Stimulated activated CD8-positive, alpha-beta memory T cell treated with anti-CD3 and anti-CD28 coated beads, Interleukin-2, amount 100 ng/mL, for 48 hours (primary cell): ENCODE measurements at regions not wholly inside any gene's neighbourhood (a gene's known extent, or its start where the extent isn't known, plus 50 kb on each side); places are given as distances from the start of the nearest gene placed in this dataset.

Experiments
- DNase-seq, 2 donors: peaks; one replicate each; pipeline ENCODE4 v3.0.0-alpha.2; 2020; ENCODE audit warnings: low read depth in 2 of 2

DNA sequence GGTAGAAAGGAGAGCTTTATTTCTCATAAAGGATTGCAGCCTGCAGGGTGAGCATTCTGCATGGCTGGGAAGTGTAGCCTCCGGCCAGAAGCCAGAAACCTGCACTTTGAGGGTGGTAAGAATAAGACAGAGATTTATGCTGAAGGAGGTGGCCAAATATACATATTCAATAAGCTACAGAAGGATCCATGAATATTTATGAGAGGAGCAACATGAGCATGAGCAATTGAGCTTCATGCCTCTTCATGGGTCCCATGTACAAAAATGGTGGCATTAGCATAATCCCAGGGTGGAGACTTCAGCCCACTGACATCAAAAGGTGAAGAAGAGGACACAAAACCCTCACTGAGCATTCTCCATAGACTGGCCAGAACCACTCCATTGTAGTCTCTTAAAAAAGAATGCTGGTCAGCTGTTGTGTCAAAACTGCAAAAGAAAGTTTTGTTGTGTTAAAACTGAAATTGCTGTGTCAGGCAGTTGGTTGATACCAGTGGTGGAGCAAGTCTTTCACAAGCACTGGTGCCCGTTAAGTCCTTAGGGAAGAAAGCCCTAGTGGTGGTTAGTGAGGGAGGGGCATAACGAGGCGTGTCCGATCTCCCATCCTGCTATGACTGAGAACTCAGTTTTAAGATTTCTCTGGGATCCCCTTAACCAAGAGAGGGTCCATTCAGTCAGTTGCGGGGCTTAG is 160.8 kb upstream of the MAP1B start:
- DNase-seq = no peak

DNA sequence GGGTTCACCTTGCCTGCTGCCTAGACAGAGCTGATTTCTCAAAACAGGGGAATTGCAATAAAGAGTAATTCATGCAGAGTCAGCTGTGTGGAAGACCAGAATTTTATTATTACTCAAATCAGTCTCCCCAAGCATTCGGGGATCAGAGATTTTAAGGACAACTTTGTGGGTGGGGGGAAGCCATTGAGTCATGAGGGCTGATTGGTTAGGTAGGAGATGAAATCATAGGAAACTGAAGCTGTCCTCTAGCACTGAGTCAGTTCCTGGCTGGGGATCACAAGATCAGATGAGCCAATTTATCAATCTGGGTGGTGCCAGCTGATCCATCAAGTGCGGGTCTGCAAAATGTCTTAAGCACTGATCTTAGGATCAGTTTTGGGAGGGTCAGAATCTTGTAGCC is 159.1 kb upstream of the MAP1B start:
- DNase-seq = no peak

DNA sequence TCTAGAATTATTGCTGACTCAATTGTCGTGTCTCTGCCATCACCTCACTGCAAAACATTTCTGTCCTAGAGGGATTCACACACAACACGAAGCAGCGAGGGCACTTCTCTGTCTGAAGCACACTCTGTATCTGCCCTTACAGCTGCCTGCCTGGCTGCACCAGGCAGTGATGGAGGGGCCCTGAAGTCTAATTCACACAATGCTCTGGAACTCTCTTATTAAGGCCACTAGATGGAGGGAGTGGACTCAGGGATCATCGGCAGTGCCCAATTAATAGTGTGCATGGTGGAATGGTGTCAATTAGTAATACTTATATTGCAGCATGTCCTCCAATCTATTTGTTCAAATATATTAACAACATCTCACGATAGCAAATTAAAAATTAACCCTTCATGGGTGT is 157.5 kb upstream of the MAP1B start:
- no peak for DNase-seq

DNA sequence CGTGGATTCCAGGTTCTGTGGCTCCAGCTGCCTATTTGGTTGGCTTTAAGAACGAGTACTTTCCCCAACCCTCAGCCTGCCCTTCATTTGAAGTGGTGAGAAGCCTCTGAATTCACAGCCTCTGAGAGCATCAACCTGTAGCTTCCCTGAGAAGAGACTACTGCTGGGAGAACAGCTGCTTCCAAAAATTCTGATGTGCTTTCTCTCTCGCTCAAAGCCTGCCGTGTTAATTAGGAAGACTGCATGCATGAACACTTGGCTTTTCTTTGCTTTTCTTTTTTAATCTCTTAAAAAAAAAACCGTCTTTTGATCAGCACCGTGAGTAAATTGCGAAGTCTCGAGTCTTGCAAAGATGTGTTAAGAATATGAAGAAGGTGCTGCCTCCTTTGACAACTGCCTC is 153.4 kb upstream of the MAP1B start:
- DNase-seq = no peak

DNA sequence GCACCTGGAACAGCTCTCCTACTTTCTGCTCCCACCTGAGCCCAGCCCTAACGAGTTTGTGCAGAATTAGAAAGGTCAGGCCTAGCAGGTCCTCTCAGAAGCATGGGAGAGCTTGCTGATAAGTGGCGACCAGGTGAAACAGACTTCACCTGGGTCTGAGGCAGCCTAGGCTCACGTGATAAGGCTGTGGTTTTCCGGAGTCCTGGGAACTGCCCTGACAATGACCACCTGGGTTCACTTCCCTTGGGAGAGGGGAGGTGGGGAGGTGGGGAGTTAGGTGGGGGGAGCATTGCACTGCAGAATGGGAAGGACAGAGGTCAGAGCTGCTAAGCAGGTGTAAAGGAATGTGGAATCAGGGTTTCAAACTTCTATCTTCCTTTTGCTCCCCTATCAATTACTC is 152.9 kb upstream of the MAP1B start:
- no peak for DNase-seq

DNA sequence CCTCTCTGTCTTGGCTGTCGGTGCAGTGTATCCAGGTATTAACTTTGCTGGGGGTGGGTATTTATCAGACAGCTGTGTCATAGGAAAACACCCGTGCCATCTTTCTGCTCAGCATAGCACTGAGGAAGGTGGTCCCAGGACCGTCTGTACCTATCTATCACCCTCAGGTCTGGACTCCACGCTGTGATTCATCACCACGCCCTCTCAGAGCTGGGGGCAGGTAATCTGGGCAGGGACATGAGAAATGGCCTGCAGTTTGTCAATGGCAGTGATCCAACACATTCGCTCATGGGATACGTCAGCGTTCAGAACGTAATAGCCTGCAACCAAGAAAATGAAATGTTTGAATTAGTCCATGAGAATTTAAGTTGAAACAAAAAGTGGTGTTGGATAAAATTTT is 151.6 kb upstream of the MAP1B start:
- DNase-seq = no peak

DNA sequence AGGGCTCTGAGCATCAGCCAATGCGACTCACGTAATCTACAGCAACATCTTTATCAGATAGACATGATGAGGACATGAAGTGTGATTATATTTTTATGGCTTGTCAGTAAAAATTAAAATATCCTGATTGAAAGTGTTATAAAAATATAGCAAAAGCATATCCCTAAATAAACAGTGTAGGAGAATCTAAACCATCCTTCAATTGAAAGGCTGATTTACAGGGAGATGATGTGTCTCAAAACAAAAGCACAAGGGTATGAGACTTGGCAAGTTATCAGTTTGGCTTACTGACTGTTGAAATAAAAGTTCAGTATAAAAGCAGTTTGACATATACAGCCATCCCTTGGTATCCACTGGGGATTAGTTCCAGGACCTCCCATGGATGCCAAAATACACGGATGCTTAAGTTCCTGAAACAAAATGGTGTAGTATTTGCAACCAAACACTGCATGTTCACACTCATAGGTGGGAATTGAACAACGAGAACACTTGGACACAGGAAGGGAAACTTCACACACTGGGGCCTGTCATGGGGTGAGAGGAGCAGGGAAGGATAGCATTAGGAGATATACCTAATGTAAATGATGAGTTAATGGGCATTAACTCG is 149.9 kb upstream of the MAP1B start:
- no peak for DNase-seq

DNA sequence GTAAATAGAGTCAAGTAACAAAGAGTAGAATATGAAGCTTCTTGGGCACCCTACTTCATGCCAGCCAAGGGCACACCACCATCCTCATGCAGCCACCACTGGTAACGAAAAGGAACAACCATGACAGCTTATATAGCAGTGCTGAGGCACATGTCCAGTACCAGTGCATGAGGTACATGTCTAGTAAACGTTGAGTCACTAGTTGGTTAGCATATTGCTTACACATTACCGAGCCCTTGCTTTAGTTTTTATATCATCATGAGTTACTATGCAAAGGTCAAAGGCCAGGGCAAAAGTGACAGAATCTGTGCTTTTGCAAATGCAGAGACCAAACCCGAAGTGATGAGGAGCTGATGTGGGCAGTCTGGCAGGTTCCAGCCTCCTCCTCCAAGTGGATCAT is 147.1 kb upstream of the MAP1B start:
- DNase-seq = no peak

DNA sequence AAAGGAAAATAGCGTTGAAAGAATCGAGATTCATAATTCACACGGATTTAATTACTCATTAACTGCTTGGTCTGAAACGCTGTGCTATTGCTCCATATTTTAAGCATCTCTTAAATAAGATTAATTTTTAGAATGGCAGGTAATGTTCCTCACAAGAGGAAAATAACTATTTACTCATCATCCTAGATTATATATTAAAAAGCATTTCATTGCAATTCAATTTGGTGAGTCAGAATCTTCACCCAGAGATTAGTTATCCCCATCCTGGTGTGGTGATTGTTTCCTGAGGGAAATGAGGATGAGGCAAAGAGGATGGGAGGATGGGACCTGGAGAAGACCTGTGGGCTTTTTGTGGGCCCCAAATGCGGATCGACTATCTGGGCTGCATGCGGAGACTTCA is 145.5 kb upstream of the MAP1B start:
- no peak for DNase-seq

DNA sequence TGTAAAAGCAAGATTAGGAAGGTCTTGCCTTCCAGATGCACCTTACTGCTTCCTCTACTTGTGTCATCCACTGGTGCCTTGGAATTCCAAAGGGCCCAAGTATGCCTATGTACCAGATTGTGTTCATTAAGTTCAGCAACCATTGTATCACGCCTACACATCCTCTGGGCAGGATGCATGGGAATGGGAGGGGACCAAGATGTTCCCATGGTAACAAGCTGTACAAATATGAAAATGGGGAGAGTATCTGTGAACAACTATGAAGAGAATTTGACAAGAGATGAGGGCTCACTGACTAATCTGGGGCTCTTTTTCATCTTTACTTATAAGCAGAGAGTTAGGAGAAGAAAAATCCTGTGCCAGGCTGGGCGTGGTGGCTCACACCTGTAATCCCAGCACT is 137.8 kb upstream of the MAP1B start:
- no peak for DNase-seq

DNA sequence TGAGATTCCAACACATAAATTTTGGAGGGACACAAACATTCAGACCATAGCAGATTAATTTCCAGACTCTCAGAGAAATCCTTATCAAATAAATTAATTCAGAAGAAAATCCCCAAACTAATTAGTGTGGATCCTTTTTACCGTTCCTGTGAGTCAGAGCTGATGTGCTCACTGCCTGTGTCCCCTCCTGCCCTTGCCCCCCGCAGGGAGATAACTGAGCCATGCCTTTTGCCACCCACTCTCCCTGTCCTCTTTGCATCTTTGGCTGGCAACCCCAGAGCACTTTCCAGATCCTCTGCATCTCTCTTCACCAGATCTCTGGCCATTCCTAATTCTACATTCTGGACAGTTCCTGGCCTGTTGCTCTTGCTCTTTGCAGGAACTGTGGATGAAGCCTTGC is 135.4 kb upstream of the MAP1B start:
- DNase-seq = no peak

DNA sequence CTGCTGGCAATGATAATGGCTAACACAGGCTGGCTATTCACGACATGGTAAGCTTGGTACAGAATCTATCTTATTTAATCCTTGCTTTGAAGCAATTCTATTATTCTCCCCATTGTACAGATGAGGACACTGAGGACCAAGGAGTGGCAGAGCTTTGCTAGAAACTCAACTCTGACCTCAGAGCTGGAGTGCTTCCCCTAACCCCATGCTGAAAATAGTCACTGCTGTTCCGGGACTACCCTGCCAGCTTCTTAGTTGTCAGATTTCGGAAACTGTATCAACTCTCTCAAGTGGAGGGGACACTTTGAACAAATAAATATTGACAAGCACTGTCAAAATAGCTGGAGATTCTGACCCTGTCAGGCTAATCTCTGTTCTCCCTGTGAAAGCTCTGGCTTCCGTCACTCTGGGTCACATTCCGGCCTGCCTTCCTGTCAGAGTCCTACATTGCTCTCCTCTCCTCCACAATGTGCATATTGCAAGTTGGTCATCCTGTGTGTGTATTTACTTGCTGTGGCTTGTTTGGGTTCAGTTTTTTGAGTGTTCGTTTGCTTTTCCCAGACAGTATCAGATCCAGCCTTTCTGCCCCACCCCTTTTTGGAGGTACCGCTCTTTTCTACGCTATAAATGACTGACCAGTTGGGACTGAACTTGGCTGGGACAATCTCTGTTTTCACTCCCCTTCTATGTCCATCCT is 134.3 kb upstream of the MAP1B start:
- no peak for DNase-seq

DNA sequence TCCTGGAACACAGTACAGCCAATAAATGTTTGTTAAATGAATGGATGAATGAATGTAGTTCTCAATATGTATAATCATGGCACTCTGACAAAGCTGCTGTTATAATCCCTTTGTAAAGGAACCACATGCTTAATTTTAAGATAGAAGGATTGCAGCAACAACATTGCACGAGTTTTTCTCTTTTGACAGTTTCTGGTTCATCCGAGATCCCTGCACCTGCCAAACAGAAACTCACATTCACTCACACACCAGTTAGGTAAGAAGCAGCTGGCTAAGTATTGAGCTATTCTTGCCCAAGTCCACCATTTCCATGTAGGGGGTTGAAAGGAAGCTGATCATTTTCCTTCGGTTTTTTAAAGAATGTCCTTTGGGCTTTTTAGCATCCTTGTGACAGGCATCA is 133.7 kb upstream of the MAP1B start:
- DNase-seq = no peak

DNA sequence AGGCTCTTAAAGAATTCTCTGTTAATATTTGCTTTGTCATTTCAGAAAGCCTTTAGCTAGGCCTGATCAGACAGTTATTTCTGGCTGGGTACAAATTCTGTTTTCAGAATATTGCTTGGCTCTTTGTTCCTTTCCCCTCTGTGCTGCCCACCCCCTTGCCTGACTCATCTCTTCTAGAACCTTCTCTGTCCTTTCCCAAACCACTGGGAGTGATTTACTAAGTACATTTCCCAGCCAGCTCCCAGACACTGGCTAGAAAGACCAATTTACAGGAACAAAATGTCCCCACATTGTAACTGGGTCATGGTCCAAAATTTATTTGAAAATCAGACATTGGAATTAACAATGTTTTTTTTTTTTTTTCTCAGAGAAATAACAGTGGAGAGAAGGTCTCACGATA is 133.1 kb upstream of the MAP1B start:
- no peak for DNase-seq

DNA sequence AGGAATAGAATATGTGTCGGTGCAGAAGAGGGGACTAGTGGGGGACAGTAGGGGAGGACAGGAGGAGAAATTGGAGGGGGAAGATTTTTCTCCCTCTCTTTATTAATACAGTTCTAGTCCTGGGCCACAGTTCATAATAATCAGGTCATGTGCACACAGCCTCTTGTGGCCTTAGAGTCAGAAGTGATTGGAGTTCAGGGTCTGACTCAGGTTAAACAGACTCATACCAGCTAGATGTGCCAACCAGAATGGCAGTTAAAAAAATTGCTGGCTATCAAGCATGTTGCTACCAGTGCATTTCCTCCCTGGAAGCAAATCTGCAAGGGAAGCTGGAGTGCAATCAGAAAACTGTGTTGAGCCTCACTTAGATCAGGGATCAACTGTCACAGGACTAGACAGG is 132.7 kb upstream of the MAP1B start:
- DNase-seq = no peak

DNA sequence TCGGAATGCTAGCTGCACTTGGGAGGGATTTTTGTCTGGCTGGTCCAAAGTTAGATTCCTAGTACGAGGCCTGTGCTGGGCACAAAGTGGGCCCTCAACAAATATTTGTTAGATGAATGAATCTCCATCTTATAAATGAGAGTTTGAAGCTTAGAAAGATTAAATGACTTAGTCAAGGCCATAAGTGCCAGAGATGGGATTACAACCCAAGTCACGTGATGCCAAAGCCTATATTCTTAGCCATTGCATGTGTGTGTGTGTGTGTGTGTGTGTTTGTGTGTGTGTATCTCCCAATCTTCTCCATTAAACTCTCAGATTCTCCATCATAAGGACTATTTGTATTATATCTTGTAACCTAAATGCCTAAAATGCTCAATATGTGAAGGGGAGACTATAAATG is 130.8 kb upstream of the MAP1B start:
- DNase-seq = no peak

DNA sequence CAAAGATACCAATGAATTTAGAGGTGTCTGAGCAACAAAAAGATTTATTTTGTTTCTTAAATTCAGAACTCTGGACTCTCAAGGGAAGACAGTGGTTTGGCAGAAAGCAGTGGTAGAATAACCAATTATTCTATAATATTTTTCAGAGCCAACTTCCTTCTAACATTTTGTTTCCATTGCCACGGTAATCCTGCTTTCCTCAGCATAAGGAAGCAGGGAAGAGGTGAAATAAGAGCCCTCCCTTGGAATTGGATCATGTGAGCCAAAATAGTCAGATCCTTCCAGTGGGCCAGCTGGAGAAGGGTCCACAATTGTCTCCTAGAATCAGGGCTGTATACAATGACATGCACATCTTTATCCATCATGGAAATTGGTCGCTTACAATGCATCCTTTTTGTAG is 130.0 kb upstream of the MAP1B start:
- no peak for DNase-seq

DNA sequence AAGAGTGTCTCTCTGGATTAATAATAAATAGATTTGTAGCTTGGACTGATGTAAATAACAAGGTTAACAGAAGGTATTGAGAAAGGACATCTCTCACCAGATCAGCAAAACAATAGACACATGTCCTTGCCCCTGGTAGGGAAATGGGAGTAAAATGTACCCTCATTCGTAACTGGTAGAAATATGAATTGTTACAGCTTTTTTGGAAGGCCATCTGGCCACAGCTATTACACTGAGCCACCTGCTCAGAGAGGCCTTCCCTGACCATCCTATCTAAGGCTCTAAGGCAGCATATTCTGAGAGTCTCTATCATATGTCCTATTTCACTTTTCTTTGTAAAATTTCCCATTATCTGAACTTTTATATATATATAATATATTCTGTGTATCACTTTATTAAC is 129.1 kb upstream of the MAP1B start:
- DNase-seq = no peak

DNA sequence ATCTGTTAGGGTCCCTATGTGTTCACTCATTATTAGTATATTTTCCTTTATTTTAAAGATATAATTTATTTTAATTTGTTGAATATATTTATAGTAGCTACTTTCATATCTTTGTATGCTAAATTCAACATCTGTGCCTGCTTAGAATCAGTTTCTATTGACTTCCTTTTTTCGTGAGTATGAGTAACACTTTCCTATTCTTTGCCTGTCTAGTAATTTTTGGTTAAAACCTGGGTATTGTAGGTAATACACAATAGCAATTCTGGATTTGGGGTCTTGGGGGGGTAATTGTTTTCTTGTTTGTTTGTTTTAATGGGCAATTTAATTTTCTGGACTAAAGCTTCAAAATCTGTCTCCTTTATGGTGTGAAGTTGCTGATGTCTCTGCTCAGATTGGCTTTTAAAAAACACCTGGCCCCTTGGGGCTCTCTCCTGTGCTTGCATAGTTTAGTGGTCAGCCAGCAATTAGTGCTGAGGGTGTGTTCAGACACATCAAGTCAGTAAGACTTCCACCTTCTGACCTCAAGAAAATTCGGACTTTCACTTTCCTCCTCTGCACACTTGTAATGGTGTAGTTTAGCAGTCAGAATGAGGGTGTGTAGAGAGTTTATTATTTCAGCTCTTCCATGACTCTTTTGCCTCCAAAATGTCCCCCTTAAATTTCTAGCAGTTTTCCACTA is 124.4 kb upstream of the MAP1B start:
- no peak for DNase-seq

DNA sequence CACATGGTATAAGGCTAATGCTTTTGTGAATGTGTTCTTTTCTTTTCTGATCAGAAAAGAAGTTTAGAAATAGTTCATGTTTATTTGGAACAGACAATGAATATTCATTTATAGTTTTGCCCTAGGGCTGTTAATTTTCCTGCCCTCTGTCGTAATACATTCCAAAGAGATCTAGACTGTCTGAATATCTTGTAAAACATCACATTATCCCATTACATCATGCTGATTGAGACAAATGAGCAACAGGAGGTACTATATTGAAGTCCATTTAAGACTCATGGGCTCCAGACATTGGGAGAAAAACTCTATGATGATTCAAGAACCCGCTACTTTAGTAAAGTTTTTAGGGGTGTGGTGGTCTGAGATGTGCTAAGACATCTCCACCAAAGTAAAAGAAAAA is 121.2 kb upstream of the MAP1B start:
- no peak for DNase-seq

DNA sequence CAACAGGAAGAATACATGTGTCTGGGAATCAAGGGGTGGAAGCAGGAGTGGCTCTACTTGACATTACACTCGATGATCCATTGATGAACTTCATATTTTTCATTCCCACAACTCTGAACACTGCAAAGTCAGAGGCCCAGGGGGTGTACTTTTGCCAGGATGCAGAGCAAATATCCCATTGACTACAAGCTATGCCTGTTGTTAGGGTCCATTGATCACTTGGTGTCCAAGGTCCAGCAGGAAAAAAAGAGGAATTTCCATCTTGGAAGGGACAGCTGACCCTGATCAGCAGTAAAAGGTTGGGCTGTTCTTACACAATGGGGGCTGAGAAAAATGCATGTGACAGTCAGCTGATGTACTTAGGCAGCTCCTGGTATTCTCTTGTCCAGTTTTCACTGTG is 118.5 kb upstream of the MAP1B start:
- no peak for DNase-seq

DNA sequence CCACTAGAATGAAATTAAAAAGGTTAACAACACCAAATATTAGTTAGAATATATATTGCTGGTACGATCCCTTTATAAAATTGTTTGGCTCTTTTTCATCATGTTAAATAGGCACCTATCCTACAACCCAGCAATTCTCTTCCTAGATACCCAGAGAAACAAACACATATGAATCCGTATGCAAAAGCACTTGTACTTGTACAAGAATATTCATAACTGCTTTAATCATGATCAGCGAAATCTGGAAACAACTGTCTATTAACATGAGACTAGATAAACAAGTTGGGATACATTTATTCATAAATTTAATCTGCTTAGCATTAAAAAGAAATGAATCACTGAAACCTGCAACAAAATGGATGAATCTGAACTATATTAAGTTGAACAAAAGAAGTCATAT is 113.7 kb upstream of the MAP1B start:
- DNase-seq = no peak

DNA sequence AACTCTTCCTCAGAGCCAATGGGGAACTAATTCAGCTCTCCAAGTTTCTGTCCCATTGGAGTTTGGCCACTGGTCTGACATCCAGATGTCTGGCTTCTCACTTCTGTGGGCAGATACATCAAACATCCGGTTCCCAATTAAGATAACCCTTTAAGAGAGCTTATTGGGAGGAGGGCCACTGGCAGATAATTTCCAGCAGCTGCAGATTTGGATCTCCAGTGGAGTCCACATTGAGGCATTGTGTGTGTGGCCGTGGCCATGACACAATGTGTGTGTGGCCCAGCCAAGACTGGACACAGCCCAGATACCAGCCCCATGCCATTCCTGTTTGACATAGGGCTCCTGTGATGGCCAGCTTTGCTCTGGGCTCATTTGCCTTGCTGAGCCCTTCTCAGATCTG is 110.5 kb upstream of the MAP1B start:
- no peak for DNase-seq
